HG03565 (cell line): ENCODE measurements at regions not wholly inside any gene's neighbourhood (a gene's known extent, or its start where the extent isn't known, plus 50 kb on each side); places are given as distances from the start of the nearest gene placed in this dataset.
A peak's percentile ranks its signal among the peaks of the same experiment; 100 is the strongest.

Source experiments
- ATAC-seq: cut with Tn5 transposase; IDR thresholded peaks from one replicate; pipeline ENCODE4 v1.9.1; 2021; ENCODE audit warnings: mild to moderate bottlenecking, moderate library complexity; ENCODE audit not compliant: unreplicated experiment

DNA sequence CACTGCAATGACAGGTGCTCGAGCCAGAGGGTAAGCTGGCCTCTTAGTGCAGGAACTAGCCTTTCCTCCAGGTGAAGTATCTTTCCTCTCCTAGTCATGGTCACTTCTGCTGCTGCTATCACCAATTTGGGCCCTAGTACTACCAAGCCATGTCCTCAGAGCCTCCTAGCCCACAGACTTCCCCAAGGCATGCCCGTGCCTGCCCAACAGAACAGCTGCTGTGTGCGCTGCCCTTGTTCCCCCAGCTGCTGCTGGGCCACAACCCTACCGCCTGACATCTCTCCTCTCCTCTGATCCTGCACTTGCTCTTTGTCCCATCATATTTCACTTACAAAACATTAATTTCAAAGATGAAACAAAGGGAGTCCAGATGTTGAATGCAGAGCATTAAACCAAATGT, 168.5 kb upstream of the FREM2 start:
- no peak for ATAC-seq

DNA sequence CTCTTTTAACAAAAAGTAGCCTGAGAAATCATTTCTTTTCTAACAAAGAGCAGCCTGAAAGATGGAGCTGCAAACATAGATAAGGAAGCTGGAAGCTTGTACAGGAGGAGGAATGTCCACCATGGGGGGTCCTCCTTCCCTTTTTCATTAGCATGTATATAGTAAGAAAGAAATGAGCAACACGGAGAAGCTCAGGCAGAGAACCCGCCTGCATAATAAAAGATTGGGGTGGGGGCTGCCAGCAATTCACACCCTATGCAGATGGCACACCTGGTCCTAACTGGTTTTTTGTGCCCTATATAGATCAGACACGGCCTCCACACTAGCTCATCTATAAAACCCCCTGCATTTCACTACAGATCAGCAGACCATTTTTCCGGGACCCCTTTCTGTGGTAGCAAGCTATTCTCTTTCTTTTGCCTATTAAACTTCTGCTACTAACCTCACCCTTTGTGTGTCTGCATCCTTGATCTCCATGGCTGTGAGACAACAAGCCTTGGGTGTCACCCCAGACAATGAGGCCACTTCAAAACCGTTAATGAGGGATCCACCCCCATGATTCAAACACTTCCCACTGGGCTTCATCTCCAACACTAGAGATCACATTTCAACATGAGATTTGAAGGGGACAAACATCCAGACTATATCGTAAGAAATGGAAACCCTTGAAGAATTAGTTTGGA, 167.5 kb upstream of the FREM2 start:
- no peak for ATAC-seq

DNA sequence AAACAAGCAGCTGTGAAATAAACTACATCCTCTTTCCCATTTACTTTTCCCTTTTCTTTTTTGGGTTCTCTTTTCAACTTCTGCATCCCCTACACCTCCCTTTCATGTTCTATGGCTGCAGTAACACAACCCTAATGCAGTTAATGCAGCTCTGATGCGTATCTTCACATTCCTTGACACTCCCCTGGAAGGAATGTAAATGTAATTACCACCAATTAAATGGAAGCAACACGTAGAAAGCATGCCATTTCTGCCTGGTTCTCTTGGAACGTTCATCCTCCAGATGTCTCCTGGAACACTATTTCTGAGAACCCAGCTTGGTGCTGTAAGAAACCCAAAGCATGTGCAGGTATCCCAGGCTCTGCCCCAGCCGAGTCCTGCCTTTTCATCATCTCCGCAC, 166.8 kb upstream of the FREM2 start:
- no peak for ATAC-seq

DNA sequence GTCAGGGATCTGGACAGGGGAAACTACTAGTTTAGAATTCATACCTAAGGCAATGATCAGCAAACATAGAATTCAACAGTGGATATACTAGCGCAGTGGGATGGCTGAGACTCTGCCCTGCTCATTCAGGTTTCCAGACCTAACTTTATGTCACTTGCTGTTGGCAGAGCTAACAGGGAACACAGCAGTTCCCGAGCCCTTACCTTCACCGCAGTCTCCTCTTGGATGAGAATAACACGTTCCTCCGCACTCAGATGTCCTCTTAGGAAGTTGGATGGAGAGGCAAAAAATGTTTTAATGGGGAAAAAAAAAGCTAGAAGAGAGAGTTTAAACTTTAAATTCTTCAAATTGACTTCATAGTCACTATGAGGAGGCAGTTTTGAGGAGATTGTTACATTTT, 159.7 kb upstream of the FREM2 start:
- no peak for ATAC-seq

DNA sequence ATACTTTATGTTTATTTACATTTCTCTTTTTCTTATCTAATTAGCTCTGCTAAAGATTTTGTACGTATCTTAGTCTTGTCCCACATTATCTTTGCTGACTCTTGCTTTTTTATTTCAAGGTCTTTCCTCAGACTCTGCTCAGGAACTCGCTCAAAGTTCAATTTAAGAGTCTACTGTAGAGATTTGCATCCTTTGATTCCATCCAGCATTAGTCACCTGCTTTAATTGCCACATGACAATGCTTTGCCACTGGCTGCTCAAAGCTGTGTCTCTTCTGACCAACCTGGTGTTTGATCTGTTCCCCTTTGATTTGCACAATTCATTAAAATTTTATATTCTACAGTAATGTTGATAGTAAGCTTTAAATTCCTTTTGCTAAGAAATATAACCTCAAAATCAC, 157.9 kb upstream of the FREM2 start:
- no peak for ATAC-seq

DNA sequence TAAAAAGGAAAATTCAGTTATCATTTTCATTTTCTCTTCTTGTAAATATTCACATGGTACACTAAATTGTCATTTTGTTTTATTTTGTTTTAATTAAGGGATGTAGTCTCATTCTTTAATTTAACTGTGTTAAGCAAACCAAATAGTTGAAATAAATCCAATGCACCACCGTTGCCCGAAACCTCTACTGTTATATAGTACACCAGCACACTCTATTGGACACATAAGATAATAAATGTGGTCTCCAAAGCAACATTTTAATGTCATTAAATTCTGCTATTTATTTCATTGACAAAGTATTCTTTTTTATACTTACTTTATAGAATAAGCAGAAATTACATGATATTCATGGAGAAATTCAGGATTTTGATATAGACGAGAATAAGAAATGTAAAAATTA, 156.4 kb upstream of the FREM2 start:
- ATAC-seq, result no peak

DNA sequence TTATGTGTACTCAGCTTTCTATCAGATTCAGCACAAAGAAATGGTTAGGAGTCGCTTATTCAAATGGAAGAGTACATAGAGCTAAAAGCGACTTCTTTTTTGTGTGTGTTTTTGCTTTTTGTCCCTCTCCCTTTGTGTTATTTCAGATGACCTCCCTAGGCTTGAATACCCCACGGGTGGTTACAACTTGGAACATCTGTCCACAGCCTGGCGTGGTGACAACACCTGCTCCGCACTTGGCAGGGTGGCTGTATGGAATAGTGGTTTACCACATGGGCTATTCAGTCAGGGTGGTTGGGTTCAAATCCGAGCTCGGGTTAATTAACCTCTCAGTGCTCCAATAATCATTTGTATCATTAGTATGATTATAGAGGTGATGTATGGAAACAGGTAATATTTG, 151.6 kb upstream of the FREM2 start:
- no peak for ATAC-seq

DNA sequence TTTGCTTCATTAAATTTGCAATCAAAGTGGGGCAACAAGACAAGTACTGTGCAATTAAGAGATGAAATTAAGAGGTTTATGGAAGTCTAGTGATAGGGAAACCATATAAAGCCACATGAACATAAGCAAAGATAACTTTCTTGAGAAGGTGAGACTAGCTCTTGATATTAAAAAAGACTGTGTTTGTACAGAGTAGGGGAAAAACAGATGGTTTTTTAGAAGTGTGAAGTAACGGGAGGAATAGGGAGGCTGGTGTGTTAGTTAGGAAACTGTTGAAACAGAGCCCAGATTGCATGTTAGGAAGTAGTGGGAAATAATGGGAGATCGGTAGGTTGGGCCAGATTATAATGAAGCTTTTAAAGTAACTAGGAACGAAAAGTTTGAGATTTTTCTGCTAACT, 149.8 kb upstream of the FREM2 start:
- no peak for ATAC-seq

DNA sequence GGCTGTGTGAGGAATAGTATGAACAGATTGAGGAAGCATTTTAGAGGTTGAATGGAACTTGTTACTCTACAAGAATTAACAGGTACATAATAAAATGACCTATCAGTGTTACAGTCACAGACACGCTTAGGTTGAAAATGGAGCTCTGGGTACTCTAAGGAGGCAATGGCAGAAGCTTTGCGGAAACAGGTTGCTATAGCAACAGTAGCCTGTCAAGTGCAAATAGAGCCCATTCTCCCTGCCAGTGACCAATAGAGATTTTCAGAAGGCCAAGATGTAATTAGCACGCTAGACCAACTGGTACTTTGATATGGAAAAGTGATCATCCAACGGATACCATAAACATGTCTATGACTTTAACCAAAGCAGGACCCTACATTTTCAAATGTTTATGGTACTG, 148.5 kb upstream of the FREM2 start:
- ATAC-seq, result no peak

DNA sequence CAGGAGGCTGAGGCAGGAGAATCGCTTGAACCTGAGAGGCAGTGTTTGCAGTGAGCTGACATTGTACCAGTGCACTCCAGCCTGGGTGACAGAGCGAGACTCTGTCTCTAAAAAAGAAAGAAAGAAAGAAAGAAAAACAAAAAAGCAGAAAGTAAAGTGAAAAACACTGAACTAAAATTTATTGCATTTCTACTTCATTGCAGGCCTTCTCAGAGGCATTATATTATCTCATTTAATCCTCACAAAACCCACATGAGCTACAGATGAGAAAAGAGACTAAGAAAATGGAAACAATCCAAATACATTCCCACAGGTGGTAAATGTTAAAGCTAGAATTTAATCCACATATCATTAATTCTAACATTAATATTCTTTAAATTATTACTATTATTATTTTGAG, 147.2 kb upstream of the FREM2 start:
- no peak for ATAC-seq

DNA sequence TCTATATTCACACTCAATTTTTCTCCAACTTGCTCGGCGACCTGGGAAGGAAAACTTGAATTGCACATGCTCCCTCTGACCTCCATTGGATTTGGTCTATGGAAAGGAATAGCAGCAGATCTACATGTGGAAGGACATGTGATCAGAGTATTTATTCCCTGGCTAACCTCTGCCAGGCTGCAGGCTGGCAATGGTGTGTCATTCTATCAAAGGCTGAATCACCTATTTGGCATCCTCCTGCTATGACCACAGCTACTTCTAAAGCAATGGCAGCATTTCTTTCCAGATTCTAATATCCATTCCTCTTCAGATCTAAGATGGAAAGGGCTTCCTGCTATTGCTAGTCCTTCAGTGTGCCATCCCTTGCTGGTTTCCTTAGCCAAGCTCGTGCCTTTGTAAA, 144.3 kb upstream of the FREM2 start:
- ATAC-seq, result no peak

DNA sequence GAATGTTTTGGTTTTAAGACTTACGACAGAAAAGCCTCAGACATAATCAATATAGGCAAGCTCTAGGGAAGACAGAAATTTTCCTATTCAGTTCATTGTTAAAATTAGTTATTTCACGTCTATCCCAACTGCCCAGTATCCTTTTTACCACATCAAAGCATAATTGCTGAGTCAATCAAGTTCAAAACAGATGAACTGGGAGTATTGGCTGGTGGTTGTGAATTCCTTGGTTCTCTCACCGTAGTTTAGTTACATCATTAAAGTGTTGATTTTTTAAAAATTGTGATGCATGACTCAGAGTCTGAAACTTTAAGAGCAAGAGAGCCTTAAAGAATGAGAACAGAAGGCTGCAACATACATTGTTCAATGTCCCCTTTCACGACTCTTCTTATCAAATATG, 143.3 kb upstream of the FREM2 start:
- ATAC-seq, result no peak

DNA sequence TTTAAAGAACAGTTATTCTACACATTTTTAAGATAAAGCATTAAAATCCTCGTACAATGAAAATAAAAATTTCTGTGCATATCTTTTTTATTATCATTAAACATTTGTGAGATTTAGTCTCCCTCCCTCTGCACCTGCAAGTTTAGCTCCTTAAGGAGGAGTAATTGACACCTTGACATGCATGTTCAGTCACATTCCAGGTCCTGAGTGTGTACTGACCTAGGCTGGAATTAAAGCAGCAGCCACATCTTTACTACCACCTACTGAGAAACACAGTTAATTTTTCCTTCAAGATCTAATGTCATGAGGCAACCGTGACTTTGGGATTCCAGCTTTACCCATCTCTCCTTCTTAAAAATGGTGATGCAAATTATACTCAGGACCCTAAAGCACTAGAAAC, 123.1 kb upstream of the FREM2 start:
- ATAC-seq, result no peak

DNA sequence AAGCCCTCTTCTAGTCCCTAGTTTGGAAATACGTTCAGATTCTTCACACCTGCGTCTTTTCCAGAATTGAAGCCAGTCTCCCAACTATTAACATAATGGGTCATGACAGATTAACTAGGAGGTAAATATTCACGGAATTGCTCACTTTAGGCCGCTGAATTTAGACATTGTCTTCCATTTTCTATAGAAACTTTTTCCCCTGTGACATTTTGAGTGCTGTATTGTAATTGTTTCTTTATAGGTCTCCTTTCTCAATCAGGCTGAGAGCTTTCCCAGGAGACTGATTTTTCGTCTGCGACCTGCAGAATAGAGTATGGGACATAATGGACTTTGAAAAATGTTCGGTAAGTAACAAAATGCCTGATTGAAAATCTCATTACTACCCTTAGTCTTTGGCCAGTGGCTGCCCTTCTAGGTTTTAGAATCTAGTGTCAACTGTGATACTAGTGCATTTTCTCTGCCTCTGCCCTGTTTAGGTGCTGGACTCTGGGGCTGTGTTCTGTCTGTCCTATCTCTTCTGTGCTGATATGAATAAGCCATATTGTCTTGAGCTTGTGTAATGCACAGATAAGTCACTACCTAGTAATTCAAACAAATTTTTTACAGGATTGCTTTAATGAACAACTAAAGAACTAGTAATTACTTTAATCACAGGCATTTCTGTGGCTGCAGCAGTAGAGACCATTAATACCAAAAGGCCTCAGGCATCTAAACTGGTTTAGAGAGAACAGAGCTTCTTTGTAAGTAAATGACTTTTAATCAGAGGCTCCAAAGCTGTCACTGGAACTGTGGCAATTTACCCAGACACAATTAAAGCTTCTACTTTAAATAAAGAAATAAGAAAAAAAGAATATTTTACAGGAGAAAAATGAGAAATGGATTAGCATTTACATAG, 122.4 kb upstream of the FREM2 start:
- ATAC-seq, result no peak

DNA sequence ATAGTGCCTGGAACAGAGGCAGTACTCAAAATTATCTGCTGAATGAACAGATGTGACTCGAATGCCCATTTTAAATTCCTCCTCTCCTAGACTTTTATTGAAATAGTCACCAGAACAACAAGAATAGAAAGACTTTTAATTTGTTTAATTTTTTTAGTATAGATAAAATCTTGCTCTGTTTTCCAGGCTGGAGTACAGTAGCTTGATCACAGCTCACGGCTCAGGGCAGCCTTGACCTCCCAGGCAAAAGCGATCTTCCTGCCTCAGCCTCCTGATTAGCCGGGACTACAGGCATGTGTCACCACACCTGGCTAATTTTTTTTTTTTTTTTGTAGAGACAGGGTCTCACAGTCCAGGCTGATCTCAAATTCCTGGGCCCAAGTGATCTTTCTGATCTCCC, 120.9 kb upstream of the FREM2 start:
- no peak for ATAC-seq

DNA sequence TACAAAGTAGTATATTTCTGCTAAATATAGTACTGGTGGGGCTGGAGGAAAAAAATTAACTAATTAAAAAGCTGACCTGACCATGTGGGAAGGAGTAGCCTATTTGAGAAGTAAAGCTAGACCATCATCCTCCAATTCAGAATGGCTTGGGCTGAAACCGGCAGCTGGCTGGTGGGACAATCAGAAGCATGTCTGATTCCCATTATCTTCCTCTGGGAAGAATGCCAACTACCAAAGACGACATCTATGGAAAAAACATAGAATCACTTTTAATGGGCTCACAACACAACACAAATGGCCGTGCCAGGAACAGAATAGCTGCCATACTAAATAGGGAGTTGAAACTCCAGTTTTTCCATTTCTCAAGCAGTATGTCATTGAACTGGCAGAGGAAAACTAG, 120.4 kb upstream of the FREM2 start:
- no peak for ATAC-seq

DNA sequence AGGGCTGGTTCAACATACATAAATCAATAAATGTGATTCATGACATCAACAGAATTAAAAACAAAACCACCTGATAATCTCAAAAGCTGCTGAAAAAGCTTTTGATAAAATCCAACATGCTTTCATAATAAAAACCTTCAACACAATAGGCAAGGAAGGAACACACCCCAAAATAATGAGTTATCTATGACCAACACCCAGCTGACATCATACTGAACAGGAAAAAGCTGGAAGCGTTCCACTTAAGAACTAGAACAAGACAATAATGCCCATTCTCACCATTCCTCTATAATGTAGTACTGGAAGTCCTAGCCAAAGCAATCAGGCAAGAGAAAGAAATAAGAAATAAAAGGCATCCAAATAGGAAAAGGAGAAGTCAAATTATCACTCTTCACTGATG, 116.2 kb upstream of the FREM2 start:
- ATAC-seq, result no peak

DNA sequence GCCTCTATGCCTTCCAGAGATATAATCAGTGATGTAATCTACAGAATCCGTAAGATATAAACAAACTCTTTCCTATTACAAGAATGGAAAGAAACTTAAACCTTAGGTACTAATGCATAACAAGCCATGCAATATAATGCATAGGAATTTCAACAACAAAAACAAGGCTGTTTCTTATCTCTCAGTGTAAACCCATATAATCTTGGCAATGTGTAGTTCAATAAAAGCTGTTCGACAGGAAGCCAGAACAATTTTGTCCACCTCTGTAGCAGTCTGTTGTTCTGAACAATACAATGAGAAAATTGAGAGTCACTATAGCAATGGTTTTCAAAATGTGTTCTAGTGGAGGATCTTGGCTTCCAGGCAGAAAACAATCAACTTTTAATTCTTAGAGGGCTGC, 111.5 kb upstream of the FREM2 start:
- no peak for ATAC-seq

DNA sequence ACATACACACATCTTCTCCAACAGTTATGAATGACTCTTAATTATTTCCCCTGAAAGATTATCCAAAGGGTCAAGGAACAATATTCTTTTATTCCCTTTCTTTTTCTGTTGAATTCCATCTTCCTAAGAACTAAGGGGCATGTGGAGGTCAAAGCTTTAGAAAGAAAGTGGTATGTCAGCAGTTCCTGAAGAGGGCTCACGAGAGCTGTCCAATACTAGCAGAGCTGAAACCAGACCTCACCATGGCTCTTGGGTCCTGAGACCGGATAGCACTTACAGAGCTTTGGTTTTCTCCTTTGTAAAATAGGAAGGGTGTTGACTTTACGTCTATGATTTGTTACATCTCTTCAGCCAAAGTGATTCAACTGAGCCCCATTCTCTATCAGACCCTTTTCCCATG, 109.8 kb upstream of the FREM2 start:
- ATAC-seq, result no peak

DNA sequence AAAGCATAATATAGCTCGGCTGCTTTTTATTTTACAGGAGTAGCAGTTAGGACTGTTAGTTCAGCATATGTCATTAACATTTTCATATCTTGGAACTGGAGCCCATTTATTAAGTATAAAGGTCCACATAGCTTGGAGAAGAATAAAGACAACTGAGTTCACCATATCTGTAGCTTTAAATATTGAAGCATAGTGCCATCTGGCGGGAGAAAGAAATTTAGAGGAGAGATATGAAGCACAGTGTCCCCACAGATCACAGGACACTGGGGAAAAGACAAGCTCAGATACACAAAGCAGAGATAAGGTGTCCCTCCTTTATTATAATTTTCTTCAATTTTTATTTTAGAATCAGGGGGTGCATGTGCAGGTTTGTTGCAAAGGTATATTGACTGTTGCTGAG, 104.7 kb upstream of the FREM2 start:
- peak; percentile 64 for ATAC-seq

DNA sequence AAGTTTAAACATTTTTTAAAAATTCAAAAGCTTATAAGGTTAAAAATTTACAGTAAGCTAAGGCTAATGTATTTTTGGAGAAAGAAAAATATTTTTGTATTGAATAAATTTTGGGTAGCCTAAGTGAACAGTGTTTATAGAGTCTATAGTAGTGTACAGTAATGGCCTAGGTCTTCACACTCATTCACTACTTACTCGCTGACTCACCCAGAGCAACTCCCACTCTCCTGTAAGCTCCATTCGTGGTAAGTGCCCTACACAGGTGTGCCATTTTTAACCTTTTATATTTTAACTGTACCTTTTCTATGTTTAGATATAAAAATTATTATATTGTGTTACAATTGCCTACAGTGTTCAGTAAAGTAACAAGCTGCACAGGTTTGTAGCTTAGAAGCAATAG, 96.6 kb upstream of the FREM2 start:
- ATAC-seq, result no peak

DNA sequence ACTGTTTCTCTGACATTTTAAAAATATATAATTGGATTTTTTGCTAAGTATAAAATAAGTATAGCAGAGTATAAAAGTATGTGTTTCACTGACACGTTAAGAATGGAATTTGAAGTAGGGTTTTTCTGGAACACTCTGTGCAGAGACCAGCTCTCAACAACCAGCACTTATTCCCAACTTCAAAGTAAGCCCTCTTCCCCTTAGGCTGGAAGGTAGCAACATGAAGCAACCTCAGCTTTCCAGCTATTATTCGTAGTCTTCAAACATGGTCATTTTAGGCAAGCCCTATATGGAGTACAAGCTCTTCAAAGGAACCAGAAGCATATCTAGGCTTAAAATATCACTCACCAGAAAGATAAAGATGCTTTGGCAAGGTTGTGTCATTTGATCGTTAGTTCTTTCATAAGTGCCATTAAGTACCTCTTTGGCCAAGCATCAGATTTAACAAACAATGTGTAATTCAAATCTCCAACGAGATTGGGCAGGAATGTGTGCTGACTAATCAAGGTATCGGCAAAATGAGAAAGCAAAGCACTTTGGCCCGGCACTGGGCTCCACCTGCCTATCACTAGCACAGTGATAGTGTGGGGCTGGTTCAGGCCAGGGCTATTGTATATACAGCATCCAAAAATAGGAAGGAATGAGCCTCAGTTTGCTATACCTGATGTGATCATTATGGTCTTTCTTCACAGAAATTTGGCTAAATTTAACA, 95.9 kb upstream of the FREM2 start:
- no peak for ATAC-seq
